DMS153 (cell line): ENCODE measurements at regions not wholly inside any gene's neighbourhood (a gene's known extent, or its start where the extent isn't known, plus 50 kb on each side); places are given as distances from the start of the nearest gene placed in this dataset.

Experiments used
- DNase-seq: peaks from one replicate; lab custom pipeline; 2025; lab: John Stamatoyannopoulos, UW

DNA sequence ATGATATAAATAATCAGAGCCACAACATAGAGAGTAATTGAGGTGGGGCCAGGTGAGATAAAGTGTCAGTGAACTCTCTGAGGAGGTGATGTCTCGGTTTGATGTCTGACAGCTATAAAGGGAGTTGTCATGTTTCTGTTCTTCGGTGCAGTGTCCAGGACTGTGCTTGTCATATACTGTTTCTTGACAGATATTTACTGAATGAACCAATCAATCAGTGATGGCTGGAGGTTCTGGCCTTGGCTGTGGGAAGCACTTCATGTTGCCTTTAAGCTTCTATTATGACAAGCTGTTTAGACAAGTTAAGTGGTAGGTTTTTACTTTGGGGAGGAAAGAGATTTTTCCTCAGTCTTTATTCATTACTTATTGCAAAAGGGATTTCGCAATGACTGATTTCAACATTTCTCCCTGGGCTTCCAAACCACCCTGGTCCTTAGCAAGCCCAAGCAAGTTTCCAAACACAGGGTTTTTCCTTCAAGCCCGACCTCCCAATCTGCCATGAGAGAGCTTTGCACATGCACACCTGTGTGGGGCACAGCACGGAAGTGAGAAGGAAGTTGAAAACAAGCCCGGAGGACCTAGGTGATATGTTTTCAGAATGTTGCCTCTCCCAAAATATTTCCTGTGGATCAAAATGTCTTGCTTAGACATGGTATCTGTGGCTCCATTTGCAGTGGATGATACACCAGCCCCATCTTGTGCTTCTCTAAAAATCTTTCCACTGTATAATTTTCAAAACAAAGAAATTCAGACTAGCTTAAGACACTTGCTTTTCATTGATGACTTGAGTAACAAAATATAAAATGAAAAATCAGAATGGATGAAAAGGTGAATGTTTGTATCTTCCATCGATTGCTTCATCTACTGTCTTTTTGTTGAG lies 567.3 kb upstream of the BTBD3 start:
- peak; percentile 40 for DNase-seq

DNA sequence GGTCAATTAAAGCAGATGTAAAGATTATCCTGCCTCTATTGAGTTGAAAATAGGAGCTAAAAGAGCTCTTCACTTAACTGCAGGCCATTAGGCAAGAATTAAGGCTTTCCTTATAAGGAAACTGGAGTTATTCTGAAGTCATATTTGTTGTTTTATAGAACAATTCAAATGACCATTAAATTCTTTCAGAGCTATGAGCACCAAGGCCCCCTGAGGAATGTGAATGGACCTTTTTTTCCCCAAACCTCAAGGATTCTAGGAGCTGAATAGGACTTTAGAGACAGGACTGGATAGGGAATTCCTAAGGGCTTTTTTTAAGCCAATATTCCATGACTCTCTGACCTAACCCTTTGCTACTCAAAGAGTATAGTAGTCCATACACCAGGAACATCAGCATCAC lies 565.7 kb upstream of the BTBD3 start:
- DNase-seq = peak; percentile 55

DNA sequence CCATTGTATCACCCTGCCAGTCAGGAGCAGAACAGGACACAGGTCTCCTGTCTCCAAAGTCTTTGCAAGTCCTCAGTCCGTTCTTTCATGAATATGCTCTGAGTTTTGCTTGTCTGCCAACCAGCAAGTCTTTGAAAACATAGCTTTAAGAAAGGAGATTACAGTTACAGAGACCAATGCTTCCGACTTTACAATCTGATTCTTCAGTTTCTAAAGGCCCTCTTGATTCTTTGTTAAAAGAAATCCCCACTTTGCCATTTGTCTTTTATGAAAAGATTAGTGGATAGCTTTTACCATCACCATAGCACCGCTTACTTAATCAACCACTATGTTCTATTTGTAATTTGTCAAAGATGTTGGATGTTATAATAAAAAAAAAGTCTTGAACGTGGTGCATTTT lies 562.8 kb upstream of the BTBD3 start:
- DNase-seq = no peak

DNA sequence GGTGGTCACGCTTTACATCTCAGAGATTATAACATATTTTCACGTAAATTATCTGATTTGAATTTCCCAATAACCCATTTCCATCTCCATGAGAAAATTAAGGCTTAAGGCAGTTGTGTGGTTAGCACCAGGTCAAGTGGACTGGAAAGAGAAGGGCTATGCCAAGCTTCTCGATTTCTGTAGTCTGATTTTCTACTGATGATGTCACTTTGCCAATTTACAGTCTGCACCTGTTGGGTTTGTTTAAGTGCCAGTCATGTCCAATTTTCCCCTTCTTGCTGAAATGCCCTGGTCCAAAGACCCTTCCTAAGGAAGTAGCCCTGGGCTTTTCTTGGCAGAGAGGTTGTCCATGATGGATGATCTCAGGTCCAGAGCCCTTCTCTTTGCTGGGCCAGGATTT lies 562.3 kb upstream of the BTBD3 start:
- no peak for DNase-seq

DNA sequence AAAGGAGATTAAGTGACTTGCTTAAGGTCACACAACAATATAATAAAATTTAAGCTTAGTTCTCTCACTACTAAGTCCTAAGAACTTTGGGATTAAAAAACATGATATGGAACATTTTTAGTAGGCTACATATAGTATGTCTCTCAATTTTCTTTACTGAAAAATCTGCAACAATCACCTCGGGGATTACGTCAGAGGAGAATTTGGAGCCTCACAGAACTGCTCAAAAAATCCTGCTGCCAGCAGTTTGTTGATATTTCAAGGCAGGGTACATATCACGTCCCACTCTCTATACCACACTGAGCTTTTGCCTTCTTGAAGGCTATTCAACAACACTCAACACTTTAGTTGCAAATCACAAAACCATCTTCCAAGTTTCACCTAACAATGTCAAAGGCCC lies 561.6 kb upstream of the BTBD3 start:
- no peak for DNase-seq

DNA sequence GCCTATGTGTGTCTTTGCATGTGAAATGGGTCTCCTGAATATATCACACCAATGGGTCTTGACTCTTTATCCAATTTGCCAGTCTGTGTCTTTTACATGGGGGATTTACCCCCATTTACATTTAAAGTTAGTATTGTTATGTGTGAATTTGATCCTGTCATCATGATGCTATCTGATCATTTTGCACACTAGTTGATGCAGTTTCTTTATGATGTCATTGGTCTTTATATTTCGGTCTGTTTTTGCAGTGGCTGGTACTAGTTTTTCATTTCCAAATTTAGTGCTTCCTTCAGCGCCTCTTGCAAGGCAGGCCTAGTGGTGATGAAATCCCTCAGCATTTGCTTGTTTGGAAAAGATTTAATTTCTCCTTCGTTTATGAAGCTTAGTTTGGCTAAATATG lies 555.2 kb upstream of the BTBD3 start:
- no peak for DNase-seq

DNA sequence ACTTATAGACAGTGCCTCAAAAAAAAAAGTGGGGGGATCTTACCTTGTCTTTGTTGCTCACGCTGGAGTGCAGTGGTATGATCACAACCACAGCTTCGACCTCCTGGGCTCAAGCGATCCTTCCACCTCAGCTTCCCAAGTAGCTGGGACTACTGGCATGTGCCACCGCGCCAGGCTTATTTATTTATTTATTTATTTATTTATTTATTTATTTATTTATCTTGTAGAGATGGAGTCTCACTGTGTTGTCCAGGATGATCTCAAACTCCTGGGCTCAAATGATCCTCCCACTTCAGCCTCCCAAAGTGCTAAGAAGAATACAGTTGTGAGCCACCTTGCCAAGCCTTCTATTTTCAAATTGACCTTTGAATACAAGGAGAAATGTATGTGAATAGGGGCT lies 553.0 kb upstream of the BTBD3 start:
- DNase-seq = no peak

DNA sequence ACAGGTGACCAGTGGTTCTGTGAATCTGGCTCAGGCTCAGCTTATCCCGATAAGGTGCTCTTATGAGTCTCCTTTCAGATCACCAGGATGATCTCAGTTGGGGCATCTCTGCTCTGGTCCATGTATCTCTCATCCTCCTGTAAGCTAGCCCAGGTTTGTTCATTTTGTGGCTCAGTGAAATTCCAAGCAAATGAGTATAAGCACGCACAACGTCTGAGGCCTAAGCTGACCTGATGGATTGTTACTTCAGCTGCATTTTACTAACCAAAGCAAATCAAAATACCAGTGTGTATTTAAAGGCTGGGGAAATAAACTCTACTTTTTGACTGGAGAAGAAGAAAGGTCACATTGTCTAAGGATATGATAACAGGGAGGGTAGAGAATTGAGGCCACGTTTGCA lies 551.0 kb upstream of the BTBD3 start:
- no peak for DNase-seq

DNA sequence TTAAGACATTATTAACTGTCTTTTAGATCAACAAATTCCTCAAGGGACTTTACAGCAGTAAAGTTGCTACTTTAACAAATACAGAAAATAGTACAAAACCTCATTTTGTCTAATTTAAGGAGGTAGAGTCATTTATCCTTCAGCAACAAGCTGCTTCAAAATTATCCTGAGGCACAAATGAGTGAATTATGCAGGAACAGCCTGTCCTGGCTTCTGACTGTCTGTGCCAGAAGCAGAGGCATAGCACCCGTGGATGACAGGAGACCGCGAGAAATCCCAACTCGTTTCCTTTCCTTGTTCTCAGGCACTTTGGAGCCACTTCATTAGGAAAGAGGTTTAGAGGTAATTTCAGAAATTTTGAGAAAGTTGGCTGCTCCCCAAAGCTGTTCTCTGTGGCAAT lies 549.2 kb upstream of the BTBD3 start:
- no peak for DNase-seq

DNA sequence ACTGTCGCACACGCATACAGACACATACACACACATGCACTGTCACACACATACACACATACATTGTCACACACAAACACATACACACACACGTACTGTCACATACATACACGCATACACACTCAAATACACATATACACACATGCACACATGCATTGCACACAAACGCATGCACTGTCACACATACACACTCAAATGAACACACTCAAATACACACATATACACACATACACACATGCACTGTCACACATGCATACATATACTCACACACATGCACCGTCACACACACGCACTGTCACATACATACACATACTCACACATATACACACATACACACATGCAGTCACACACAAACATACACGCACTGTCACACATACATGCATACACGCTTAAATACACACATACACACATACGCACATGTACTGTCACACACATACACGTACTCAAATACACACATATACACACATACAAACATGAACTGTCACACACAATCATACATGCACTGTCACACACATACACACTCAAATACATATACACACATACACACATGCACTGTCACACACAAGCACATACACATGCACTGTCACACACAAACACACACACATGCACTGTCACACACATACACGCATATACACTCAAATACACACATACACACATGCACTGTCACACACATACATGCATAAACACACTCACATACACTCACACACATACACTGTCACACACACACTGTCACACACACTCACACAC lies 548.6 kb upstream of the BTBD3 start:
- DNase-seq = no peak

DNA sequence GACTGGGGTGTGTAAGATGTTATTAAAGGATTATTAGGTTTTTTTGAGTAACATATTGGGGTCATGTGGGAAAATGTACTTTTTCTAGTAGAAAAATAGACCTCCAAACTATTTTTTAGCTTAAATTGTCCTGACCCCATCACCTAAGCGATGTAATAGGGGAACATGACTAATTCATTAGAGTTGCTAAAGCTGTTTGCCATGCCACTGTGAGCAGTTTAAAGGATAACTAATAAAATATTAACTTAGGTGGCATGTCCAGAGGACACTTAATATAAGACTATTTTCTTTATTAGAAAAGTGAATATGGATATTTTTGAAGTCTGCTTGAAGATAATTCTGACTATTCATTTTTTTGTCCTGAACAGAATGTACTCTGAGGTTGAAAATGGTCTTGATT lies 545.9 kb upstream of the BTBD3 start:
- no peak for DNase-seq

DNA sequence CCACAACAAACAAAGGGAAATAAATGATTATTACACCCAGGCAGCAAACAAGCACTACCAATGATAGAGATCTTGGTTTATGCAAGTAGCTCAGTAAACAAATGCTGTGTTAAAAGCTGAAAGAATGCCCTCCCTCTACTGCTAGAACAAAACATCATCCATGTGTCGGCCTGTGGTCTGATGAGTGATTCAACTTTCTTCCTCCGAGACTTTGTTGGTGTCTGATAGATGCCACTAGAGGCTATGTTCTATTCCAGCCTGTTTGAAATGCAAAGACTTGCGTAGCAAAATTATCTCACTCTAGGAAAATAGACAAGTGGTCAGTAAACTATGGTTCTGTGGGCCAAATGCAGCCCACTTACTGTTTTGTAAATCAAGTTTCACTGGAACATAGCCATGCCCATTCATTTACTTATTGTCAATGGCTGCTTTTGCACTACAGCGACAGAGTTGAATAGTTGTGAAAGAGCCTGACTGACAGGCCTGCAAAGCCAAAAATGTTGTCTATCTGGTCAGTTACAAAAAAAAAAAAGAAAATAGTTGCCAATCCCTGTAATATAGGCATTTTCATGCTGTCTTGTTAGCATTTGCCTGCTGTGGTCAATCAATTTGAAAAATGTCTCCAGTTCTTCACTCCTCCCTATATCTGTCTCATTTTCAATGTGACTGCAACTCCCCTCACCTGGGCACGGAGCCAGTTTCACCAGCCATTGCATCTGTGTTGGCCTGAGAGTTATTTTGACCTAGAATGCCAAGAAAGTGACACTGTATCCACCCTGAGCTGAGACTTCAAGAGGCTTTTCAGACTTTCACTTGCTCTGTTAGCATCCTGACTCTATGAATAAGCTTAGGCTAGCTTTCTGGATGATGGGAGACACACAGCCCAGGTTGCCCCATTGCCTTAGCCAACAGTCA lies 544.6 kb upstream of the BTBD3 start:
- DNase-seq = no peak

DNA sequence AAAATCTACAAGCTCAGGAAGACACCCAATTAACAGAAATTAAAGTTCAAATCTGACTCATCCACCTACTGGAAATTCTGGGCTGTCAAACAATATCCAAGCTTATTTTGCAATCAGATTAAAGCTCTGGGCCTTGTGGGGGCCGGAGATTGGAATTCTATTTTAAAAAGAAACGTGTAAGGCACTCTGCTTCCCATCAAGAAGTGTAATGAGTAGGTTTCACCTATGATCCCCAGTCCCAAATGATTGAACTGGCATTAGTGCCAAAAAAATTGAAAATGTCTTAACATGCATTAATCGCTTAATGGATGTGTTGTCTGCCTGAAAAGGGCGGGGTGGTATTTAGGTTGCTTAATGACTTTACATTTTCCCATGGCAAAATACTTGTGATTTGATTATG lies 542.4 kb upstream of the BTBD3 start:
- no peak for DNase-seq

DNA sequence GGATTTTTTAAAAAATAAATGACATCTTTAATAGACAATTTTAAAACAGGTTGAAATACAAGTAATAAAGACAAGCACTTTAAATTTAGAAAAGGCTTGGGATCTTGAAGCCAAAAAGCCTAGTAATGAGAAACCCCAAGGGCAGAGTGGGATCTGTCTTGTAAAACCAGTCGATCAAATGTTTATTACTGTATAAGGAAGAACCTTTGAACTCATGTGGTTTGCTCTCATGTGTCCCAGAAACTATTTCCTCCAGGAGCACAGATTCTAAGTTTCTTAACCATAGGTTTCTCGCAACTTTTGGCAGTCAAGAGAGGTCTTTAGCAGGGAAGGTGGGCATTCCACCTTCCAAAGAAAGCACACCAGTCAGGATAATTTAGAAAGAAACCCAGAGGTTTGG lies 541.7 kb upstream of the BTBD3 start:
- no peak for DNase-seq

DNA sequence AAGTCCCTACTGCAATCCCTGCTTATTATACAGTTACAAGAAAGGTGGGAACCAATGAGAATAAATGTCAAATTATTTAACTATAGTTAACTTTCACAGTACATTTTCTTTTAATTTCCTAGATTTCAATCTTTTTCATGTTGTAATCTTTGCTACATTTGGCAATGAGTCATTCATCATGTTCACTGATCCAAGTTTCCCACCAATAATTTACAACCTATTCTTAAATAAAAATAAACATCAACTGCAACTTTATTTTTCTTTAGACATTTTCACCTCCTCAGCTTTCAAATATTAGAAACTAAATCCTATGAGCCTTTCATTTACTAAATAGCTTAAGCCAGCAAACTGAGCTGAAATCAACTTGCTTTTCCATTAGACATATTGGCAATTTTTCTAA lies 541.3 kb upstream of the BTBD3 start:
- DNase-seq = no peak

DNA sequence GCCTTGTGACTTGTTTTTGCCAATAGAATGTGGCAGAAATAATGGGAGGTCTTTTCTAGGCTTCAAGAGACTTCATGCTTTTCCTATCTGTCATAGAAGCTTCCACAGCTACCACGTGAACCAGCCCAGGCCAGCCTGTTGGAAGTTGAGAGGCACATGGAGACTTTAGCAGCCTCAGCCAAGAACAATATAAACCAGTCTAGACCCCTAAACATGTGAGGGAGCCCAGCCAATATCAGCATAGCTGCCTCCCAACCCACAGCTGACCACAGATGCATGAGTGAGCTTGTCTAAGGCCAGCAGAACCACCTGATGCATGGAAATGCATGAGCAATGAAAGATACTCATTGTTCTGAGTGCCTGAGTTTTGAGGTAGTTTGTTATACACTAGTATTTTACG lies 540.7 kb upstream of the BTBD3 start:
- DNase-seq = no peak

DNA sequence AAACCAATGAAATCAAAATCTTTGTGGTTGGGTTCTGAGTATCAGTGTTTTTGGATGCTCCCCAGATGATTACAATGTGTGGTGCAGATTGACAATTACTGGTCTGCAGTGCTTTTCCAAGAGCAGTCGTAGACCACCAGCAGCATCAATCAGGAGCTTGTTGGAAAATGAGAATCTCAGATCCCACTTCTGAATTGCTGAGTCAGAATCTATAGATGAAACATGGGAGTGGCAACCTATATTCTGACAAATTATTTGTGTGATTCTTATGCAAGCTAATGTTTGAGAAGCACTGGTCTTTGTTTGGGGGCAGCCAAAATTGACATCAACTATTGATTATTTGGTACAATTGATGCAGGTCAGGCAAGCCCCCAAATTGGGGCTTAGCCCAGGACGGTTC lies 539.9 kb upstream of the BTBD3 start:
- no peak for DNase-seq

DNA sequence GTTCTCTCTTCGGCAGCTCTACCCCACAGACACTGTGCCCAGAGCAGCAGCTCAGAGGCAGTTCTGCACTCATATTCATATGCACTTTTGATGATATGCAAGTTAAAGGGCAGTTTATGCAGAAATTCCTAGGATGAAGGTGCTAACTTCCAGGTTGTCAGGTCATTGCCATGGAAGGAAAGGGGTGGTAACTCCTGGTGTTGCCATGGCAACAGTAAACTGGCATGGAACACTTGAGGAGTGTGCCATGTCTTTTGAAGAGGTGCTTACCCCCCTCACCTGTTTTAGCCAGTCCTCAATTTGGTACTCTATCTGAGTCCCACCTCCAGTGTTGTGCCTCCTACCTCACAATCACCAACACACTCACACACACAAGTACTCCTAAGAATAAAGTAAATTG lies 539.4 kb upstream of the BTBD3 start:
- no peak for DNase-seq

DNA sequence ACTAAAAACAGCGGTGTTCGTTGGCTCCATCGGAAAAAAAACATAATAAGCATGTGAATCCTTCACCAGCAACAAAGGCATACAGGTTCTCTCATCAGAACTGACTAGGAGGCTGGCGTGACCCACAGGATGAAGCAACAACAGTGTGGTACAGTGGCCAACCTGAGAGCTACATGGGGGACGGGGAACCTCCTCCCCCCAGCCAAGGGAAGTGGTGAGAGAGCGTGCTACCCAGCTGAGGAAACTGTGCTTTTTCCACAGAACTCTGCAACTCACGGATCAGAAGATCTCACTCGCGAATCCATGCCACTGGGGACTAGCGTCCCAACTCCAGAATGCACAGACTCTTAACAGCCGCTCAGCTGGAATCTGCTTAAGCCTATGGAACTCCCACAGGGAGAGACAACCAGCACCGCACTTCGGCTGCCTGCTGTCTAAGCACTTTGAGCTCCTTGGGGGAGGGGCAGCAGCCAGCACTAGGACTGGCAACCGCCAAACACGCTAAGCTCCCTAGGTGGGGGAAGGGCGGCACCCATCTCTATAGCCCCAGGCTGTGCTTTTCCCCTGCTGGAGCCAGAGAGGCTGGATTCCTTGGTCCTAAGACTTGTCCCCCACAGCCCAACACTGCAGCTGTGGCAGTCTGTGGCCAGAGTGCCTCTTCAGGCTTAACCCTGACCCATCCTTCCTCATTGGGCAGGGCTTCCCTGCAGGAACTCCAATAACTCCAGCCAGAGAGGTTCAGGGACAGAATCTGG lies 538.3 kb upstream of the BTBD3 start:
- no peak for DNase-seq

DNA sequence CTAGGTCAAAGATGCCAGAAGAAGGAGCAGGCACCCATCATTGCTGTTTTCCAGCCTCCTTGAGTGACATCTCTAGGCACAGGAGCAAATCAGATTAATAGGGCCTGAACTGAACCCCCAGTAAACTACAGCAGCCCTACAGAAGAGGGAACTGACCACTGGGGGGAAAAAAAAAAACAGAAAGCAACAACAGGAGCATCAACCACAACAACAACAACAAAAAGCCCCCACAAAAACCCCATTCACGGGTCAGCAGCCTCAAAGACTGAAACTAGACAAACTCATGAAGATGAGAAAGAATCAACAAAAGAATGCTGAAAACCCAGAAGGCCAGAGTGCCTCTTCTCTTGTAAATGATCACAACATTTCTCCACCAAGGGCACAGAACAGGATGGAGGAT lies 537.4 kb upstream of the BTBD3 start:
- DNase-seq = no peak

DNA sequence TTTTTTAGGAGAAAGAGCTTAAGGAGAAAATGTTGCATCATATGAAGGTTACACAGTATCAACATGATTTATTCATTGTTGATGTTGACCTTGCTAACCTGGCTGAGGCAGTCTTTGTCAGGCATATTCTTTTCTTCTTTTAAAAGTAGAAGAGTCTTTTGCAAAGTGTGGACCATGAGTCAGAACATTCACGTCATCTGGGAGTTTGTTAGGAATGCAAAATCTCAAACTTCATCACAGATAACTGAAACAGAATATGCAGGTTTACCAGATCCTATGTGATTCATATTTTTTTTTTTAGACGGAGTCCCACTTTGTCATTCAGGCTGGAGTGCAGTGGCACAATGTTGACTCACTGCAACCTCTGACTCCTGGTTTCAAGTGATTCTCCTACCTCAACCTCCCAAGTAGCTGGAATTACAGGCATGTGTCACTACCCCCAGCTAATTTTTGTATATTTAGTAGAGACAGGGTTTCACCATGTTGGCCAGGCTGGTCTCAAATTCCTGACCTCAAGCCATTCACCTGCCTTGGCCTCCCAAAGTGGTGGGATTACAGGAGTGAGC lies 530.4 kb upstream of the BTBD3 start:
- DNase-seq = no peak
